Mammary epithelial cell (primary cell): ENCODE measurements at regions not wholly inside any gene's neighbourhood (a gene's known extent, or its start where the extent isn't known, plus 50 kb on each side); places are given as distances from the start of the nearest gene placed in this dataset.

ENCODE experiments used
- CTCF ChIP-seq, 2 donors: IDR thresholded peaks in 1 of 2; conservative IDR thresholded peaks in 1 of 2; 2 replicates each; pipeline ENCODE4 v1.5.1; 2011 to 2012; ENCODE audit warnings: inconsistent platforms in 2 of 2, low read length in 2 of 2, mild to moderate bottlenecking in 2 of 2, control low read depth in 1 of 2, low read depth in 1 of 2; ENCODE audit not compliant: insufficient read depth in 1 of 2; ENCODE audit errors: extremely low read depth in 1 of 2
- EZH2 ChIP-seq: IDR thresholded peaks from 2 replicates; pipeline ENCODE4 v1.6.1; 2012; ENCODE audit warnings: low read length, inconsistent platforms, borderline replicate concordance

GRCh38 chrY:10666785-10667184 lies 1139.1 kb downstream of the TSPY10 start:
- TF ChIP-seq EZH2 (no peak), CTCF (conservative IDR thresholded peaks at IDR 0.05 in 1 of 2, IDR thresholded peaks at IDR 0.05 in 1 of 2; ENCODE audit: extremely low read depth in 1 of 2, insufficient read depth in 1 of 2, low read depth in 1 of 2, low read length in 2 of 2) (no peak)
